ENCODE measurements at regions not wholly inside any gene's neighbourhood (a gene's known extent, or its start where the extent isn't known, plus 50 kb on each side); places are given as distances from the start of the nearest gene placed in this dataset.

DNA sequence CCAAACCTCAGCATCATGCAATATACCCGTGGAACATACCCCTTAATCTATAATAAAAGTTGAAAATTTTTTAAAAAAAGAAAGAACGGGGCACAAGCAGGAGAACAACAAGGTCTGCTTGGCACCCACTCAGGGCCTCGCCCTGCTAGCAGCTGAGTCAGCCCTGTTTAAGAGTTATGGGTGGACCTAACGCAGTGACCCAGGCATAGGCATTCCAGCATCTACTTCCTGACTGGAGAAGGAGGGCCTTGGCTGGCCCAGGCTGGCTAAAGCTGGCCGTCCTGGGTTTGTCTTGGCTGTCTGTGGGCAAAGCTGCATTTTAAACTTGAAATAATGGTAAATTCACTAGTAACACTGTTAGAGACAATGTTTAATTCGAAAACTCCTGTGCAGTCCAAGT lies 236.7 kb upstream of the PGRMC2 start:
- Histone ChIP-seq H3K4me2 (ENCODE audit: low read depth, low read length, poor library complexity, severe bottlenecking) (no peak overlapping the region), H3K9me3 (ENCODE audit: insufficient read depth, low read depth, low read length) (no peaks in the 10 kb centered on the region), H3K27me3 (ENCODE audit: insufficient read depth, low read length, poor library complexity, severe bottlenecking) (no peaks in the 10 kb centered on the region), H2AFZ (ENCODE audit: low read length) (no peak overlapping the region), H3K36me3 (ENCODE audit: insufficient read depth, low read length) (no peaks in the 10 kb centered on the region), H3F3A (ENCODE audit: low read depth) (no peaks in the 10 kb centered on the region), H3K9me2 (replicated peaks; ENCODE audit: low read depth, low read length) (no peaks in the 10 kb centered on the region), H3K9ac (ENCODE audit: low read depth, low read length, poor library complexity, severe bottlenecking) (no peak overlapping the region), H4K20me1 (ENCODE audit: insufficient read depth, low read length, poor library complexity, severe bottlenecking) (no peaks in the 10 kb centered on the region), H3K79me2 (ENCODE audit: insufficient read depth, low read length) (no peaks in the 10 kb centered on the region), H3K4me3 (ENCODE audit: low read length, poor library complexity, severe bottlenecking) (no peak overlapping the region), H3K4me1 (ENCODE audit: insufficient read depth, low read length, poor library complexity, severe bottlenecking) (no peaks in the 10 kb centered on the region)
- no peak for TF ChIP-seq EZH2phosphoT487 (IDR thresholded peaks at IDR 0.05; ENCODE audit: borderline replicate concordance)
- TF ChIP-seq, protein P1, sequence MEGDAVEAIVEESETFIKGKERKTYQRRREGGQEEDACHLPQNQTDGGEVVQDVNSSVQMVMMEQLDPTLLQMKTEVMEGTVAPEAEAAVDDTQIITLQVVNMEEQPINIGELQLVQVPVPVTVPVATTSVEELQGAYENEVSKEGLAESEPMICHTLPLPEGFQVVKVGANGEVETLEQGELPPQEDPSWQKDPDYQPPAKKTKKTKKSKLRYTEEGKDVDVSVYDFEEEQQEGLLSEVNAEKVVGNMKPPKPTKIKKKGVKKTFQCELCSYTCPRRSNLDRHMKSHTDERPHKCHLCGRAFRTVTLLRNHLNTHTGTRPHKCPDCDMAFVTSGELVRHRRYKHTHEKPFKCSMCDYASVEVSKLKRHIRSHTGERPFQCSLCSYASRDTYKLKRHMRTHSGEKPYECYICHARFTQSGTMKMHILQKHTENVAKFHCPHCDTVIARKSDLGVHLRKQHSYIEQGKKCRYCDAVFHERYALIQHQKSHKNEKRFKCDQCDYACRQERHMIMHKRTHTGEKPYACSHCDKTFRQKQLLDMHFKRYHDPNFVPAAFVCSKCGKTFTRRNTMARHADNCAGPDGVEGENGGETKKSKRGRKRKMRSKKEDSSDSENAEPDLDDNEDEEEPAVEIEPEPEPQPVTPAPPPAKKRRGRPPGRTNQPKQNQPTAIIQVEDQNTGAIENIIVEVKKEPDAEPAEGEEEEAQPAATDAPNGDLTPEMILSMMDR (conservative IDR thresholded peaks at IDR 0.05; ENCODE audit: low read length), result no peak

- Histone ChIP-seq H2AFZ (ENCODE audit: low read length) (no peak overlapping the region), H3K27me3 (ENCODE audit: insufficient read depth, low read length, poor library complexity, severe bottlenecking) (no peaks in the 10 kb centered on the region), H3K4me3 (ENCODE audit: low read length, poor library complexity, severe bottlenecking) (no peak overlapping the region), H3K9me3 (ENCODE audit: insufficient read depth, low read depth, low read length) (no peaks in the 10 kb centered on the region), H3K36me3 (ENCODE audit: insufficient read depth, low read length) (no peaks in the 10 kb centered on the region), H3K4me2 (ENCODE audit: low read depth, low read length, poor library complexity, severe bottlenecking) (no peak overlapping the region), H3K79me2 (ENCODE audit: insufficient read depth, low read length) (no peaks in the 10 kb centered on the region), H4K20me1 (ENCODE audit: insufficient read depth, low read length, poor library complexity, severe bottlenecking) (no peaks in the 10 kb centered on the region), H3K4me1 (ENCODE audit: insufficient read depth, low read length, poor library complexity, severe bottlenecking) (no peaks in the 10 kb centered on the region), H3K9me2 (replicated peaks; ENCODE audit: low read depth, low read length) (no peaks in the 10 kb centered on the region), H3F3A (ENCODE audit: low read depth) (no peaks in the 10 kb centered on the region), H3K9ac (ENCODE audit: low read depth, low read length, poor library complexity, severe bottlenecking) (no peak overlapping the region)
- TF ChIP-seq, protein P1 (conservative IDR thresholded peaks at IDR 0.05; ENCODE audit: low read length), result no peak
- no peak for TF ChIP-seq EZH2phosphoT487 (IDR thresholded peaks at IDR 0.05; ENCODE audit: borderline replicate concordance)
These were observed 234.1 kb upstream of the PGRMC2 start for GRCh38 chr4:128521648-128522111.

DNA sequence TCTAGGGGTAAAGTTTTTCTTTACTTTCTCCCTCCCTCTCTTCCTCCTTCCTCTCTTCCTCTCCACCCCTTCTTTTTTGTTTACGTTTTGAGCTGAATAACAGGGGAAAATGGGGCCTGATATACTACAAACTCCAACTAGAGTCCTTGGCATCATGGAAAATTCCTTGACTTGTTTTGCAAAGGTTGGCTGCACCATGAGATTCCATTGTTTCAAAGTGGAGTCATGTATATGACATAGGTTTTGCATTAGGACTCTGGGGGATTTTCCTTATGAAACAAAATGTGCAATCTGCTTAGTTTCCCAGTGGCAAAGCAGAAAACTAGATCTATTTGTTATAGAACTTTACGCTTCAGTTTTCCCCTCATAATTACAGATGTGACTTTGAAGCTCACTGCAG lies 233.5 kb upstream of the PGRMC2 start:
- Histone ChIP-seq H3K9me3 (ENCODE audit: insufficient read depth, low read depth, low read length) (no peaks in the 10 kb centered on the region), H2AFZ (ENCODE audit: low read length) (no peak overlapping the region), H3K4me1 (ENCODE audit: insufficient read depth, low read length, poor library complexity, severe bottlenecking) (no peaks in the 10 kb centered on the region), H3K36me3 (ENCODE audit: insufficient read depth, low read length) (no peaks in the 10 kb centered on the region), H3K27me3 (ENCODE audit: insufficient read depth, low read length, poor library complexity, severe bottlenecking) (no peaks in the 10 kb centered on the region), H3K9ac (ENCODE audit: low read depth, low read length, poor library complexity, severe bottlenecking) (no peak overlapping the region), H3K4me2 (ENCODE audit: low read depth, low read length, poor library complexity, severe bottlenecking) (no peak overlapping the region), H3F3A (ENCODE audit: low read depth) (no peaks in the 10 kb centered on the region), H4K20me1 (ENCODE audit: insufficient read depth, low read length, poor library complexity, severe bottlenecking) (no peaks in the 10 kb centered on the region), H3K4me3 (ENCODE audit: low read length, poor library complexity, severe bottlenecking) (no peak overlapping the region), H3K9me2 (replicated peaks; ENCODE audit: low read depth, low read length) (no peaks in the 10 kb centered on the region), H3K79me2 (ENCODE audit: insufficient read depth, low read length) (no peaks in the 10 kb centered on the region)
- no peak for TF ChIP-seq EZH2phosphoT487 (IDR thresholded peaks at IDR 0.05; ENCODE audit: borderline replicate concordance)
- TF ChIP-seq, protein P1 (conservative IDR thresholded peaks at IDR 0.05; ENCODE audit: low read length), result no peak
